HG03175 (cell line): ENCODE measurements at regions not wholly inside any gene's neighbourhood (a gene's known extent, or its start where the extent isn't known, plus 50 kb on each side); places are given as distances from the start of the nearest gene placed in this dataset.

Experiments used
- ATAC-seq: cut with Tn5 transposase; IDR thresholded peaks from one replicate; pipeline ENCODE4 v1.9.1; 2021; ENCODE audit warnings: mild to moderate bottlenecking, moderate library complexity; ENCODE audit not compliant: unreplicated experiment

DNA sequence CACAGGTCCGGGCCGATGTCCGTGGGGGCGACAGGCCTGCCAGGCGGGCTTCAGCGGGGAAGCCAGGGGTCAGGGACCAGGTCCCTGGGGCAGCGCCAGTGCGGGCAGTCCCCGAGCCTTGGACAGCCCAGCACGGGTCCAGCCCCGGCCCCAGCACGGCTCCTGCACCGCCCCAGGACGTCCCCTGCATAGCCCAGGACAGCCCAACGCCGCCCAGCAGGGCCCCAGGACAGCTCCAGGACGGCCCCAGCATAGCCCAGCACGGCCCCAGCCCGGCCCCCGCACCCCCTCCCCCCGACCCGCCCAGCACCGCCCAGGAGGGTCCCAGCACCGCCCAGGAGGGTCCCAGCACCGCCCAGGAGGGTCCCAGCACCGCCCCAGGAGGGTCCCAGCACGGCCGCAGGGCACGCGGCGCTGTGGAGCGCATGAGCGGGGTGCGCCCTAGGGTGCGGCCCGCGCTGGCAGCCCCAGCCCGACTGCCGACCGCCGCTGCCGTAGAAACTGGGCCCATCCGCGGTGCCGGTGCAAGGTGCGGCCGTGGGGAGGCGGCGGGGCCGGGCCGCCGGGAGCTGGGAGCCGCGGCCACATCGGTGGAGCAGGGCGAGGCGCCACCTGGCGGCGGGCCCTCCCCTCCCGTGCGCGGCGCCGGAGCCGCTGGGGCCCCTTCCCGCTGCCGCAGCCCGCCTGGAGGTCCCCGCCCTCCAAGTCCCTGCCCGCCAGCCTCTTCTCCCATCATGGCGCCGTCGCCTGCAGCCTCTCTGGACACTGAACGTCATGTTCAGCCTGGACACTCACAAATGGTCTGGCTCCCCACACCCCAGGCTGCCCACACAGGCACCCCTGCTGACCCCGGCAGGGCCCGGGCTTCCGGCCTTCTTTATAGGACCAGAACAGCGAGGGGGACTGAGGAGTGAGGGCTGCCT lies 106.8 kb upstream of the NKX1-1 start:
- ATAC-seq, result no peak

DNA sequence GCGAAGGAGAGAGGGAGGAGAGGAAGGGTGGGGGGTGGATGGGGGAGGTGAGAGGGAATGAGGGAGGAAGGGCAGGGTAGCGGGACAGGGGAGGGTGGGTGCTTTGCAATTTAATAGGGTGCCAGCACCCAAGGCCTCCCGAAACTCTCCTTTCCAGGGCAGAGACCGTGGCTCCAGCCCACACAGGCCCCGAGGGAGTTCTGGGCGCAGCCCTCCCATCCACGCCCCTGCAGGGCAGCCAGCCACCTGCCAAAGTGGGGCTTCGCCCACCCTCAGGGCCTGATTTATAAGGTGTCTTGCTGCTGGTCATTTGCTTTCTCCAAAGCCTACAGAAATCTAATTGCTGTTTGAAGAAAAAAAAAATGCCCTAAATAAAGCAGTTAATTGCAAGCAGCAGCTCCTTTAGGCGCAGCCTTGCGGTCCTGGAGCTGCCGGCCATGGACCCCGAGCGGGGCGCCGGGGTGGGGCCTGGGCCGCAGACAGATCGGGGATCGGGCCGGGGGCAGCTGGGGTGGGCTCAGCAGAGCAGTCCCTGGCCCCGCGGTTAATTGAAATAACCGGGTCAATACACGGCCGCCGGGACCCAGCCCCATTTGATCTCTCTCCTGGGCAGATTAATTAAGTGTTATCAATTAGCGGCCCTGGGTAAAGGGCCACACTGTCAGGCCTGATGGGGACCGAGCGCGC lies 106.0 kb upstream of the NKX1-1 start:
- no peak for ATAC-seq

DNA sequence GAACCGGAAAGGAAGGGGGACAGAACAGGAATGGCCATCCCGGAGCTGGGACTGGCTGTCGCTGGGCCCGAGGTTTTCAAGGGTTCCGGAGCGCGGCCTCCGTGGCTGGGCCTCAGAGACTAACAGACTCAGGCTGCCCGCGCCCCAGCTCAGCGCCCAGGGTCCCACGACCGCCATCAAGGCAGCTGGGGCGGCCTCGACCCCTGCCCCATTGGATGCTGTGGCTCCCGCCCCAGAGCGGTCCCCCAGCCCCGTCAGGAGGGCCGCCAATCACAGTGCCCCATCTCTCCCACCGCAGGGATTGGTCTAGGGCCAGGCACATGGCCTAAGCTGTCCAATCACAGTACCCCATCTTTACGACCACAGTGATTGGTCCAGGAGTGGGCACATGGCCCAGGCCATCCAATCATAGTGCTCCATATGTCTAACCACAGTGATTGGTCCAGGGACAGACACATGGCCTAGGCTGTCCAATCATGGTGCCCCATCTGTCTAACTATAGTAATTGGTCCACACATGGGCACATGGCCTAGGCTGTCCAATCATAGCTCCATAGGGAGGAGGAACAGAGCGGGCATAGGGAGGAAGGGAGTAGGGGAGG lies 105.3 kb upstream of the NKX1-1 start:
- ATAC-seq, result no peak

DNA sequence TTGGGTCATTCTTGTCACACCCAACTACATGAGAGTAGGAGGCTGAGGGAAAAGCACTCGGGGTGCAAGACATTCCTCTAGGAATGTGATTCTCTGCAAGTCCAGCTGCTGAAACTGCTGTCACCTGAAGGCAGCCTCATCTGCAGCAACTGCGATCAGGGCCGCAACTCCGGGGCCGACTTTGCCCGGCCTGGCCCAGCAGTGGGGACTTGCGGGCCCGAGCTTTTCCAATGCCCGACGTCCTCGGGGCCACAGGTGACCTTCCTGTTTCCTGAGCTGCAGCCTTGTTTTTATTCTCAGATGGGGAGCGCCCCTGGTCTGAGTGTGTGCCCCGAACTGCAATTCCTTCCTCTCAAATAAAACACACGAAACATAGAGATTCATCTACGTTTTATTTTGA lies 104.7 kb upstream of the NKX1-1 start:
- ATAC-seq, result no peak

DNA sequence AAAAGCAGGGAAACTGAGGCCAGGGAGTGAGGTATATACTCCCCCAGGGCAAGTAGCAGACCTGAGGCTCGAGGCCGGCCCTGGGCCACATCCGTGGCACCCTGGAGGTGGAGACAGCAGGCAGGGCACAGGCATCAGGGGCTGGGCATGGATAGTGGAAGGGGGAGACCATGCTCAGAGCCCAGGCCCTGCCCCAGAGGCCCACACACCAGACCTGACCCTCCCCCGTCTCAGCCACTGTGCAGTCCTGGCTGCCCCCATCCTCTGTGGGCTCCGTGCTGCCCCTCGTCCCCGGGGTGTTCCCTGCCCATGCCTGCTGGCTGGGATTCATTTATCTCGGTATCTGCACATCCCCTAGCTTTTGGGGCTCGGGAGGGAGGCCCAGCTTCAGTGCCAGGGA lies 103.1 kb upstream of the NKX1-1 start:
- no peak for ATAC-seq

DNA sequence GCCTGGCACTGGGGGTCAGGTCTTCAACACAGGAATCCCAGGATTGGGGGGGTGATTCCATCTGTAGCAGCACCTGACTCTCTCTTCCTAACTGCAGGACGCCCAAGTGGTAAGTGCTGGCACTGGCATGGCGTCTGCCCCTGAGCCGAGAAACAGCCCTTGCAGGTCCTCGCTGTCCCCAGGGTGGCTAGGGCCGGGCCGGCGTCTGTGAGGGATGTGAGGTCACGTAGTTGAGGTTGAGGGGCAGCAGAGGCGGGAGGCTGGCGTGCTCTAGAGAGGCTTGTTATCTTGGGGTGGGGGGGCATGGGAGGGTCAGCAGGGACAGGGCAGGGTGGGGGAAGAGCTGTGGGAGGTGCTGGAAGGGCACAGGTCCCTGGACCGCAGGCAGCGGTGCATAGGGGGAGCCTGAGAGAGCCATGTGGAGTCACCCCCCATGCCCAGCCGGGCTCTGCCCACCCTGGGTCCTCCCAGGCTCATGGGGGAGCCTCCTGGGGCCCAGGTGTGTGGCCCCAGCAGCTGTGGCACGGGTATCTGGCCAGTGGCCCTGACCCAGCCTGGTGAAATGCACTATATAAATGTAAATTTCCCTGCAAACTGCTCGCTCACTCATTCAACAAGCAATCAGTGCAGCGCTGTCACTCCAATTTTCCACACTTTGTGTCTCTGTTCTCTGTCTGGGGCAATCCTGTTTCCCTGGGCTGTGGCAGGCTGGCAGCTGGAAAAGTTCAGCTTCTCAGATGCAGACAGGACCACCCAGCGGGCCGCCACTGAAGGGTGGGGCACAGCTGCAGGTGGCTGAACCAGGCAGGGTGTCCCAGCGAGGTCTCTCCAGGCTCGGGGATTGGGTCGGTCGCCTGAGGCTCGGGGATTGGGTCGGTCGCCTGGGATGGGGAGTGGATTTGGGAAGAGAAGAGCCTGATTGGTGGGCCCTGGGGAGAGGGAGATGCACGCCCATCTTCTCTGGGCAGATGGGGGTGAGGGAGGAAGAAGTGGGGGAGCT lies 102.2 kb upstream of the NKX1-1 start:
- no peak for ATAC-seq

DNA sequence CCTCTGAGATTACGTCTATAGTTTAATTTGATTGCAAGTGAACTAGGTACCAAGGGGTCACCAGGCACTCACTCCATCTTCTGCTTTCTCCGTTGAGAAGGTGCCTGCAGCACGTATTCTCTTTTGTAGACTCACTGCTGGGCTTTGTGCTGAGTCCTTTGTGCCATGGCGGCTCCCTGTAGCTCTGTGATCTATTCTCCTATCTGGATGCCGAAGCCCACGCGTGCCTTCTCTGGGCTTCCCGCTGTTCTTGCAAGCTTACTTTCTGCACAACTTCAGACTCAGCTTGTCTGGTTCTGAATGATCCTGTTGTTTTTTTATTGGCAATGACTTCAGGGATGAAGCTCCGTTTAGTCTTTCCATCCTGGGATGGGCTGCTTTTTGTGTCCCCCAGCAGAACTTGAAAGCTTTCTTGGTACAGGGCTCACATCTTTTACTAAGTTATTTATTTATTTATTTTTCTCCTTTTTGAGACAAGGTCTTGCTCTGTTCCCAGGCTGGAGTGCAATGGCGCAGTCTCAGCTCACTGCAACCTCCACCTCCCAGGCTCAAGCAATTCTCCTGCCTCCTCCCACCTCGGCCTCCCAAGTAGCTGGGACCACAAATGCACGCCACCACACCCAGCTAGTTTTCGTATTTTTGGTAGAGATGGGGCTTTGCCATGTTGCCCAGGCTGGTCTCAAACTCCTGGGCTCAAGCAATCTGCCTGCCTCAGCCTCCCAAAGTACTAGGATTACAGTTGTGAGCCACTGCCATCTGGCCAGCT lies 100.9 kb upstream of the NKX1-1 start:
- no peak for ATAC-seq

DNA sequence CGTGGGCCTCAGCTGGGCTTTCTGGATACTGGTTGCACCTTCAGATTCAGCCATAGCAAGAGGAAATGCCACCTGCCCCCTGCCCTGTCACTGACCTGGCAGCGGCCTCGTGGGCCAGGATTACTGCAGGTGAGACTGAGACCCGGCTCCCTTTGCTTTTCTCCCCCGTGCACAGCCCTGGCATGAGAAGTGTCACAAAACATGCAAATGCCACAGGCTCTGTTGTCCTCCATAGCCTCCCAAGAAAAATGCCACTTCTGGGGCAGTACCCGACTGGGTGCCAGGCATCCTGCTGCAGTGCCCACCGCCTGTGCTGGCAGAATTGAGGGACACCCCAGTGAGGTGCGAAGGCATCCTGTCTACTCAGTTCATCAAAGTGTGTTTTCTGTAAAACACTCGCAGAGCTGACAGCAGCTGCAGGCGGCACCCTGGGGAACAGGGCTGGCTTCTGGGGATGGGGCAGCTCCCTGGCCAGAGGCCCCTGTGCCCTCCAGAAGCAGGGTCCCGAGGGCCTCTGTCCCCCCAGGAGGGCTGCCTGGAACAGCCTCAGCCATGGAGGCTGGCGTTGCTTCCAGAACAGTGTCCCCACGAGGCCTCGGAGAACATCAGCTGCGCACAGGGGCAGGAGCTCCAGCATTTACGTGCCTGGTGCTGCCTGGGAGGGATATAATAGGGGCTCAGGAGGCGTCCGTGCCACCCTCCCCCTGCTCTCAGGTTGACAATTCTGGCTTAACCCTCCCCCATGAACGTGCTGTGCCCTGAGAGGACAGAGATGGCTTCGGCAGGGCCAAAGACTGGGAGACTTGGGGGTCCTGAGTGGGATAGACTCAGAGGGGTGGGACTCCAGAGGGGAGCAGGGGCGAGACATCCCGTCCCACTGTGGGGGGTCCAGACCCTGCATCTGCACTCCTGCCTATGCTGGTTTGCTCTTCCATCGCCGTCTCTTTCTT lies 99.5 kb upstream of the NKX1-1 start:
- no peak for ATAC-seq

DNA sequence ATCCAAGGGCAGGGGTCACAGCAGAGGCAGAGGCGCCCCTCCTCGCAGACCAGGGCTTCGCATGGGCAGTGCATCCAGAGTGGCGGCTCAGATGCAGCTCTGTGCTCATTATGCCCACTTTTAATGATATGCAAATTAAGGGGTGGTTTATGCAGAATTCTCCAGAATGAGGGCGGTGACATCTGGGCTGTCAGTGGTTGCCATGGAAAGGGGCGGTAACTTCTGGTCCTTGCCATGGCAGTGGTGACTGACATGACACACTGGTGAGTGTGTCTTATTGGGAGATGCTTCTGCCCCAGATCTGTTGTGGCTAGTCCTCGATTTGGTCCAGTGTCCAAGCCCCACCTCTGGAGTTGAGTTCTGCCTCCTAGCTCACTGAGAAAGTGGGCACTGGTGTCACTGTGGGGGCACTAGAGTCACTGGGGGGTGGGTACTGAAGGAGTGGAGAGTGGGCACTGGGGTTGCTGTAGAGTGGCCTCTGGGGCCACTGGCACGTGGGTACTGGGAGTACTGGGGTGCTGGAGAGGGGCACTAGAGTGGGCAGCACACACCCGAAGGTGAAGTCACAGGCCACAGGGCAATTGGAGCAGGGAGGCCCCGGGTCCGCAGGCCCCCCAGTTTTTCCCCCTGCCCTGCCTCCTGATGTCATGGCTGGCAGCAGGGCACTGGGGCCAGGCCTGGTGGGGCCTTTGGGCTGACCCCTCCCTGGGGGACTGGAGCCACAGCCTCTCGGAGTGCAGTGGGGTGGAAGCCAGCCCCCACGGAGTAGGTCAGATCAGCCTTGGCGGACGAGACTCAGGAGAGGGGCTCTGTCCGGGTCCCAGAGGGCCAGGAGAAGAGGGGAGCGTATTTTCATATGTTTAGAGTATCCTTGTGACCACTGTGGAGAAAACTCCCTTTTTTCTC lies 98.6 kb upstream of the NKX1-1 start:
- ATAC-seq, result no peak

DNA sequence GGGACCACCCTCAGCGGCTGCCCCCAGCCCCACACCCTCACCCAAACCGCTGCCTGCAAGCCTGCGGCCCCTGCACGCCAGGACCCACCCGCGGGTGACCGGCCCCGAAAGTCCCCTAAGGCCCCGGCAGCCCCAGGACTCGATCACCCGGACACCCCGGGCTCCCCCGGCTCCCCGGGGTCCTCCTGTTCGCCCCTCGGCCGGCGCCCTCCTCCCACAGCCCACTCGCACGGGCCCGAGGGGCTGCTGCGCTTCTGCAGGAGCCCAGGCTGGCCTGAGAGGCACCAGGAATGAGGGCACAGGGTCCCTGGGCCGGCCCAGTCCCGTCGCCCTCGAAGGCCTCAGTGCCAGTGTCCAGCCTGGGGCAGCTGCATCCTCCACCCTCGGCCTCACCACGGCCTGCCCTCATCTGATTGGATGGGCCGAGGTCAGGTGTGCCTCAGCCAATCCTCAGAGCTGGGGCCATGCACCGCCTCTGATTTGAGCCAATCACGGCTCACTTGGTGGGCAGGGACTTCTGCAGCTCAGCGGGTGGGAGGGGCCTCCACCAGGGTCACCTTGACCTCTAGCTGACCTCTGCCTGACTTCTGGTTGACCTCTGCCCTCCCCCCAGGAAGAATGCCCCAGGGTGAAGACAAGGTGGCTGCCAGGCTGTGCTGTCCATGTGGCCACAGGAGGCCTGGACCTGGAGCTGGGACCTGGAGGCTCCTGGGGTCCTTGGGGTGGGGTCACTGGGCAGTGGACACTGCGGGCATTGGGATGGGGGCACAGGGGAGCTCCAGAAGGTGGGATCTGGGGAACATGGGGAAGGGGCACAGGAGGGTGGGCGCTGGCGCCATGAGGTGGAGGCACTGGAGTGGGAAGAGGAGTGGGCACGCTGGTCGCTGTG lies 97.6 kb upstream of the NKX1-1 start:
- ATAC-seq, result no peak

DNA sequence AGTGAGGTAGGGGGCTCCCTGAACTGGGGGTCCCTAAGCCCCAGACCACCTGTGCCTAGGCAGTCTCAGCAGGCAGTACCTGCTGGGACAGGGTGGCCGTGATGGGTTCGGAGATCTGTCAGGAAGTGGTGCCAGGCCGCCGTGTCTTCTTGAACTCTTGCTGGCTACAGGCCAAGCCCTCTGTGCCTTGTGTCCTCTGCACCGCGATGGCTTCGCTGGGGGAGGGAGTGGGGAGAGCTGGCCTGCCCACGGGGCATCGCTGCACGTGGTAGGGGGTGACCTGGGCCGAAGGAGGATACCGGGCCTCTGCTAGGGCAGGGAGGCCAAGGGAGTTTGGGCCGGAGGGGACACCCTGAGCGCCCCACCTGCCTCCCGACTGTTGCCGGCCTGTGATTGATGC lies 96.7 kb upstream of the NKX1-1 start:
- ATAC-seq, result no peak

DNA sequence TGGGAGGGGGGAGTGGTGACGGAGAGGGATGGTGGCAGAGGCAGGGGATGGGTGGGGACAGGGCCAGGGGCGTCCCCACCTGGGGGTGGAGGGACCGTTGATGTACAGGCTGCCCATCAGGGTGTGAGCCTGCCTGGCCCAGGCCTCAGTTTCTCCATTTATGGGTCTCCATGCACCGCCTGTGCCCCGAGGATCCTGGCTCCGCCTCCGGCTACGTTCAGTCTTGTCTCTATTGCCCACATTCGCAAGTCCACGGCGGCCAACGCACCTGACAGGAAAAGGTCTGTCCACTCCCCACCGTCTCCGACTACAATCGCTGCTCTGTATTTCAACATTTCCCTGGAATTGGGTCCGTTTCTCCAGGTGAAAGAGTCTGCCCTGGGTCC lies 96.3 kb upstream of the NKX1-1 start:
- ATAC-seq, result no peak

DNA sequence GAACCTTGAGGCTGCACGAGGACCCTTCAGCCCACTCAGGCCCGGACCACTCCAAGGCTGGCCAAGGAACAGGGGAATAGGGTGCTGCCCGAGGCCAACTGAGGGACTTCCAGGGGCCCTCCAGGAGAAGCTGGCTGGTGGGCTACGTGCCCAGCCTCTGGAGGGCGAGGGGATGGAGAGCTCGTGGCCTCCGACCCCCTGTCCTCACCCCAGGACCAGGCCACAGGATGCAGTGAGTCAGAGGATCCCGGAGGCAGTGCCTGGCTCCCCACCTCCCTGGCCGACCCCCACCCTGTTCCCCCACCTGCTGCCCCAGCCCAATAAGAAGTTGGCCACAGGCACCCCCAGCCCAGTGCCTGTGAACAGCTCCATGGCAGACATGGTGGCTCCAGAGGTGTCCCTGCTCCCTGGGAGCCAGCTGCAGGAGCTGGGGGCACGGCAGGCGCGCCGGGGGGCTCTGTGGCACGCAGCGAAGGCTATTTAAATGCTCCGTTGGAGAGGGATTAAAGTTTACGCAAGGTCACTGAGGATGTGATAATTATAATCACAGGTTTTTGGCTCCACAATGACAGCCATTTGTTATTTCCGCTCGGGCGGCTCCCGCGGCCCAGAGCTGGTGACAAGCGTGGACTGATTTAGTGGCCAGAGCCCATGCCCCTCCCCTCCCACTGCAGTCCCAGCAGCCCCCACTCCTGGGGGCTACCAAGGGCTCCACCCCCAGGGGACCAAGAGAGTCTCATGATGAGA lies 95.7 kb upstream of the NKX1-1 start:
- no peak for ATAC-seq

DNA sequence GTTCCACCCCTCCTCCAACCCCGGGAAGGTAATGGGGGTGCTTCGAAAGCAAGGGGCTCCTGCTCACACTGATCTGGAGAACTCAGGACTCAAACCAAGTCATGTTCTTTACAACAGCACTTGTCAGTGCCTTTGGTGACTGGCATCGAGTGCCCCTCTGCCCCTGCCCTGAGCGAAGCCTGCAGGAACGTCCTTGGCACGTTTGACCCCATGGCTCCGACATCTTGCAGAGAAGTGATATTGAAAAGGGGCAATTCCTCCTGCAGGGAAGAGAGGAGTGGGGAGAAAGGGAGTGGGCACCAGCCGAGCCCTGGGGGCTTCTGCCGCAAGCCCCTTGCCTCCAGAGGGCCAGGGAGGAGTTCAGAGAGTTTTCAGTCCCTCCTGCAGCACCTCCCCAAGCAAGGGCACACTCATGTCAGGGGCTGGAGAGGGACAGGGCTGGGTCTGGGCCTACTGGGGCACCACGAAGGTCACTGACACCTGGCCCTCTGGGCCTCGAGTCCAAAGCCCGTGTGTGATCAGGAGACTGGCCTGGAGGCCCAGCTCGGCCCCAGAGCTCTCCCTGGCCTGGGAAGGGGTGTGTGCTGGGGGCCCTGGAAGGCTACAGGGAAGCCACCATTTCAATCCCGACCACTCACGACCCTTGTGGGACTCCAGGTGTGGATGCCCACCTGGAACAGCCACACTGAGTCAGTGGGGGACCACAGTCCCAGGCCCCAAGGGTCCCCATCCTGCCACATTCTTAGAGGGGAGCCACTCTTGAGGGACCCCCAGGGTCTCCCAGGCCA lies 94.9 kb upstream of the NKX1-1 start:
- ATAC-seq, result no peak

DNA sequence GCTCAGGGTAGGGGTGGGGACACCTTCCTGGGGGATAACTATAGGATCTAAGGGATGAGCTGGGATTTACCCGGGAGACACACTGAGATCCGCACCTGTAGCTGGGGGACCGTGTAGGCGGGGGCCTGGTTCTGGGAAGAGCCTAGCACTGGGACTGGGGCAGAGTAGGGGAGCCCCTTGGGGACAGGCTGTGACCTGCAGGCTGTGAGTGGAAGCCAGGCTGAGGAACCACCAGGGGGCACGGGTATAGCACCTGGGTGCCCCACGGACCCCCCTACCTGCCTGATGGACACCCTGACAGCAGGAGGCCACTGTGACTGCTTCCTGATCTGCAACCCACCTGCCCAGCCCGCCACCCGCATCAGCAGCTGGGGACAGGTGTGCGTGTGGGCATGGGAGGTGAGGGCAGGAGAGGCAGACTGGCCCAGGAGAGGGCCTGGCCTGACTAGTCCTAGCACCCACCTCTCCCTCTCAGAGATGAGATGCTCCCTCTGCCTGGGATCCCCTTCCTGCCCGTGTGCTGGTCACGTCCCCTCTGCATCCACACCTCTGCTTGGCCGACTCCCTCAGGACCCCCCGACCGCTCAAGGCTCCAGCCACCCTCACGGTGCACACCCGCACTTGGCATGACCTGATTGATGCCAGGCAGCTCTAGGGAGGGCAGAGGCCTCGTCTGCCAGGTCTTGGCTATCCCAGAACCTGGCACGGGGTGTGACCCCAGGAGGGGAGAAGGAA lies 94.2 kb upstream of the NKX1-1 start:
- ATAC-seq, result no peak
